ENCODE measurements at regions not wholly inside any gene's neighbourhood (a gene's known extent, or its start where the extent isn't known, plus 50 kb on each side); places are given as distances from the start of the nearest gene placed in this dataset.

GRCh38 chr11:81459766-81460306 is 1273.8 kb downstream of the FAM181B start:
- TF ChIP-seq ZNF384 (IDR thresholded peaks at IDR 0.05) (no peak), ARNT (IDR thresholded peaks at IDR 0.05) (no peak), SUZ12 (IDR thresholded peaks at IDR 0.05) (no peak), TARDBP (IDR thresholded peaks at IDR 0.05) (no peak), FOXA1 (IDR thresholded peaks at IDR 0.05) (no peak), SP1 (IDR thresholded peaks at IDR 0.05) (no peak), BHLHE40 (IDR thresholded peaks at IDR 0.05; ENCODE audit: borderline replicate concordance) (no peak), L3MBTL2 (conservative IDR thresholded peaks at IDR 0.05) (no peak), FOXK2 (IDR thresholded peaks at IDR 0.05) (no peak), FOXM1 (IDR thresholded peaks at IDR 0.05; ENCODE audit: borderline replicate concordance) (no peak), ELF4 (IDR thresholded peaks at IDR 0.05) (no peak), PKNOX1 (IDR thresholded peaks at IDR 0.05) (no peak), CTBP1 (IDR thresholded peaks at IDR 0.05; ENCODE audit: borderline replicate concordance) (no peak)
